Body of pancreas (tissue), 4 donors: ENCODE measurements at regions not wholly inside any gene's neighbourhood (a gene's known extent, or its start where the extent isn't known, plus 50 kb on each side); places are given as distances from the start of the nearest gene placed in this dataset.

ENCODE experiments used
- CTCF ChIP-seq, 7 experiments: fragments of 450-650 bp in 4 of 7; fragments of 200-600 bp in 3 of 7; sonication (generic) in 3 of 7; IDR thresholded peaks; one replicate each; pipeline ENCODE4 v1.5.1; 2016 to 2019; ENCODE audit warnings: antibody characterized with exemption in 7 of 7
- POLR2A ChIP-seq, 3 donors: fragments of 450-650 bp; IDR thresholded peaks; one replicate each; pipeline ENCODE4 v1.6.1; 2016; ENCODE audit warnings: antibody characterized with exemption in 3 of 3, mild to moderate bottlenecking in 2 of 3

- TF ChIP-seq CTCF (IDR thresholded peaks at IDR 0.05), result no peak
- no peak for TF ChIP-seq POLR2A (IDR thresholded peaks at IDR 0.05)
These were observed 78.6 kb downstream of the SCG2 start for GRCh38 chr2:223523551-223524001.
